Adipocyte (in vitro differentiated cells): ENCODE measurements at regions not wholly inside any gene's neighbourhood (a gene's known extent, or its start where the extent isn't known, plus 50 kb on each side); places are given as distances from the start of the nearest gene placed in this dataset.
A peak's percentile ranks its signal among the peaks of the same experiment; 100 is the strongest.

Source experiments
- DNase-seq: peaks from one replicate; pipeline ENCODE4 v3.0.0-alpha.2; 2015; ENCODE audit warnings: low read depth
- H3K27me3 ChIP-seq: replicated peaks from 2 replicates; pipeline ENCODE4 v1.7.0; 2013; ENCODE audit warnings: mild to moderate bottlenecking, low read length, moderate library complexity; ENCODE audit not compliant: control insufficient read depth, insufficient read depth
- H3K36me3 ChIP-seq: 2 replicates; pipeline ENCODE4 v1.7.0; 2013; ENCODE audit warnings: low read length, mild to moderate bottlenecking, moderate library complexity; ENCODE audit not compliant: control insufficient read depth, insufficient read depth, severe bottlenecking
- H3K4me1 ChIP-seq: 2 replicates; pipeline ENCODE4 v1.7.0; 2013; ENCODE audit warnings: mild to moderate bottlenecking, low read length, moderate library complexity; ENCODE audit not compliant: control insufficient read depth, insufficient read depth
- H3K4me3 ChIP-seq: 2 replicates; pipeline ENCODE4 v1.7.0; 2013; ENCODE audit warnings: mild to moderate bottlenecking, low read length, moderate library complexity
- H3K9ac ChIP-seq: 2 replicates; pipeline ENCODE4 v1.7.0; 2013; ENCODE audit warnings: mild to moderate bottlenecking, low read length, moderate library complexity
- H3K9me3 ChIP-seq: 2 replicates; pipeline ENCODE4 v1.7.0; 2013; ENCODE audit warnings: mild to moderate bottlenecking, low read length, moderate library complexity; ENCODE audit not compliant: control insufficient read depth

DNA sequence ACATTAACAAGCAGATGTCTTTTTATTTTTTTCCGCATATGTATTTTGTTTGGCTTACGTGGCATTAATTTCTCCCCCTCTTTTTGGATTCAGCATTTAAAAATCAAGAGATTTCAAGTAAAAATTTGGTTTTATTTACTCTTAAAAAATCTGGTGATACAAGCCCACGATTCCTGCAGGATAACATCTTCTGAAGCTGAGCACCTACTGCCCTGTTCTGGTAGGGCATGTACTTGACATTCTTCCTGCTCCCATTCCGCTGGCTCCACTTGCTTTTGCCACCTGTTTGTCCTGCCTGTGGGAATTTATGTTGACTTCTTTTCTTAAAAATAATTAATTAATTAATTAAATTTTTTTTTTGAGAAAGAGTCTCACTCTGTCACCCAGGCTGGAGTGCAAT is 105.2 kb upstream of the SLC25A13 start:
- no peaks in the 10 kb centered on the region for H3K4me1 ChIP-seq
- no peak for DNase-seq
- H3K9me3 ChIP-seq: no peaks in the 10 kb centered on the region
- H3K27me3 ChIP-seq: no peaks in the 10 kb centered on the region
- no peak overlapping the region for H3K4me3 ChIP-seq
- no peak overlapping the region for H3K9ac ChIP-seq
- no peaks in the 10 kb centered on the region for H3K36me3 ChIP-seq

DNA sequence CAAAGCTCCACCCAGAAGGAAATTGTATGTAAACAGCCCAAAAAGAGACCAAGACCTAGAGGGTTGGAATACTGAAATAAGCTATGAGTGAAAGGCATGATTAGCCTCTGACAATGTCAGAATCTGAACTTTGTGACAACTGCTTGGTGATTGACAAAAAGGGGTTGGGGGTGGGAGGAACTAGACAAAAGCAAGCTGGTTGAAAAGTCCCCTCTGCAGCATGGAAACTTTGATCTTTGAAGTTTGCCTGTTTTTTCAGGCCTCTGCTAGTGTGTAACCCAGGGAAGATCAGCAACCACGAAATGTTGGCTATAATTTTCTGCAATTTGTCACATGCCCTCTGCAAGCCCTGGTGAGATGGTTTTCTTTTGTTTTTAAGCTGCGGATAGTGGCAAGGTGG is 104.8 kb upstream of the SLC25A13 start:
- DNase-seq: no peak
- Histone ChIP-seq H3K36me3 (no peaks in the 10 kb centered on the region), H3K4me3 (no peak overlapping the region), H3K4me1 (no peaks in the 10 kb centered on the region), H3K9ac (no peak overlapping the region), H3K27me3 (no peaks in the 10 kb centered on the region), H3K9me3 (no peaks in the 10 kb centered on the region)

DNA sequence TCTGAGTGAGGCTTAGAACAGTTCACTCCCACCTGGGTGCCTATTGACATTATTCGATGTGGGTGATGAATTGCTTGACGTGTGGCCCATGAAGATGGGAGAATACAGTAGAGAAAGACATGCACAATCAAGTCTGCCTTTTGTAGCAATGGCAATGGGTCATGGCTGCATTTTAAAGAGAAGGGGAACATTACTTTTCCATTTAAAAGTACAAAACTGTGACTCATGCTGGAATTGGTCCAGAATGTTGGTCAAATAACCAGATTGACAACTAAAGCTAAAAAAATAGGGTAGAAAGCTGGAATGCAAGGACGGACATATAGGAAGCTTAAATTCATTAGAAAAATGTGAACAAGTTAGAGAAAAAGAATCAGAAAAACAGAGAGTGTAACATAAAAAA is 104.1 kb upstream of the SLC25A13 start:
- no peak overlapping the region for H3K9ac ChIP-seq
- H3K4me1 ChIP-seq: no peaks in the 10 kb centered on the region
- no peak overlapping the region for H3K4me3 ChIP-seq
- H3K36me3 ChIP-seq: no peaks in the 10 kb centered on the region
- H3K9me3 ChIP-seq: no peaks in the 10 kb centered on the region
- no peaks in the 10 kb centered on the region for H3K27me3 ChIP-seq
- DNase-seq: peak; percentile 25

DNA sequence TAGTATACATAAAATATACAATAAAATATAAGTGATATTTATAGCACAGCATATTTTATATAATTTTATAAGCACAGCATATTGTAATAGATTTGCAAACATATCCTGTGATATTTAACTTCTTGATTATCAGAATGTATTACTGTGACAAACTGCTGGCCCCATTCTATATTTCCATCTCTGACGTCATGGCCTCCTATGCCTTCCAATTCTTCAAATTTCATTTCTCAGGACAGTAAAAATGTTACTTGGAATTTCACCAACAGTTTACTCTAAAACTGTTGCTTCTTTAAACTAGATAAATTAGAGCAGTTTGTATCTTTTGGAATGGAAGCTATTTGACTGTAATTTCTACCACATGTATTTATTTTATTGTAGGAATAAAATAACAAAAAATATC is 102.5 kb upstream of the SLC25A13 start:
- H3K27me3 ChIP-seq: no peaks in the 10 kb centered on the region
- H3K4me3 ChIP-seq: no peak overlapping the region
- H3K9me3 ChIP-seq: no peaks in the 10 kb centered on the region
- no peak for DNase-seq
- H3K4me1 ChIP-seq: no peaks in the 10 kb centered on the region
- no peak overlapping the region for H3K9ac ChIP-seq
- no peaks in the 10 kb centered on the region for H3K36me3 ChIP-seq

DNA sequence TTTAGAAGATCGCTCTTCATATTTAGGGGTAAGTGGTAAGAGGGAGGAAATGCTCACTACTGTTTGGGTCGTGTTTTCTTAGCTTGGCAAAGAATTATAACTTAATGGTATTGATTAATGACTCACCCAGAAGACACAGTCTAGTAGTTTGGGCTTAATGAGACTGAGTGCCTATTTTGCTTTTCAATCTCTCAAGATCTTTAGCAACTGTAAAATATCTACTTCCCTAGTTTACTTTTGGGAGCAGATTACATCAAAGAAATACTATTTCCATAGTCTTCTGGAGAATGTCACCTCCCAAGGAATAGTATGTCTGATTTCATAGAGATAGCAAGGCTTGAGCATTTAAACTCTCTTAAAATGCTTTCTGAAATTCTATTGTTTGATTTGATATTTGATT is 100.5 kb upstream of the SLC25A13 start:
- DNase-seq: no peak
- Histone ChIP-seq H3K36me3 (no peaks in the 10 kb centered on the region), H3K4me1 (no peaks in the 10 kb centered on the region), H3K27me3 (no peaks in the 10 kb centered on the region), H3K9me3 (no peaks in the 10 kb centered on the region), H3K9ac (no peak overlapping the region), H3K4me3 (no peak overlapping the region)

- H3K27me3 ChIP-seq: no peaks in the 10 kb centered on the region
- no peaks in the 10 kb centered on the region for H3K36me3 ChIP-seq
- H3K9me3 ChIP-seq: no peaks in the 10 kb centered on the region
- DNase-seq: no peak
- H3K9ac ChIP-seq: no peak overlapping the region
- no peak overlapping the region for H3K4me3 ChIP-seq
- H3K4me1 ChIP-seq: peaks cover 6% of the 10 kb centered on the region
Measured at GRCh38 chr7:96418581-96418980, 96.7 kb upstream of the SLC25A13 start.

DNA sequence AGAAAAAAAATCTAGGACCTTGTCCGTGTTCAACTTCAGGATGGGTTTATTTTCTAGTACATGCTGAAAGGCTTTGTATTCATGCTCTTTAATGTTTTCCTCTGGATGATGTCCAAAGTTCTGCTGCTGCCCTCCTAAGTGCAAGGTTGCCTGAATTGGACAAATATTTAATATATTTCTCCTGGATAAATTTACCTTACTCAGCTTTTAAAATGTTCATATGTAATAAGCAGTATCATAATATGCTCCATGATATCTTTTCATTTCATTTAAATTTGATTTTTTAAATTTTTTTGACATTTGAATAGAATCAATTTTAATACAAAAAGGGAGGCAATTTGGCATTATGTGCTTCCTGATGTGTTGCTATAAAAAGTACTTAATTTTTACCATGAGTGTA is 95.9 kb upstream of the SLC25A13 start:
- H3K27me3 ChIP-seq: no peaks in the 10 kb centered on the region
- no peaks in the 10 kb centered on the region for H3K9me3 ChIP-seq
- no peak for DNase-seq
- peaks cover 6% of the 10 kb centered on the region for H3K4me1 ChIP-seq
- H3K36me3 ChIP-seq: no peaks in the 10 kb centered on the region
- H3K9ac ChIP-seq: no peak overlapping the region
- H3K4me3 ChIP-seq: no peak overlapping the region

GRCh38 chr7:96416599-96416998 is 94.7 kb upstream of the SLC25A13 start:
- DNase-seq: peak; percentile 10

DNA sequence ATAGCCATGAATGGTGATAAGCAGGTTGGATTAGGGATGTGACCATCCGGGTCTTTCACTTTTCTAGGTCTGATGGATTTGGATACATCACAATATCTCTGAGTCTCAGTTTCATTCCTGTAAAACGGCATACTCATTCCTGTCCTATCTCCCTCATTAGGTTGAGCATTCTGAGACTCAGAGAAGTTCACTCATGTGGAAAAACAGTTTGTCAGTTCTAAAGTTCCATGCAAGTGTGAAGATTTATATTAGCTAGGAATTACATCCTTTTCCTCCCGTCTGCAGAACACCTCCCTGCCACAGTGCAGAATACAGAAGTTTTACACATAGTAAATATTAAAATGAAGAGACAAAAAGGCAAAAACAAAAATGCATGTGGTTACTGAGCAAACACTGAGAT is 94.2 kb upstream of the SLC25A13 start:
- H3K4me3 ChIP-seq: no peak overlapping the region
- H3K4me1 ChIP-seq: peaks cover 6% of the 10 kb centered on the region
- no peaks in the 10 kb centered on the region for H3K36me3 ChIP-seq
- H3K27me3 ChIP-seq: no peaks in the 10 kb centered on the region
- H3K9me3 ChIP-seq: no peaks in the 10 kb centered on the region
- no peak for DNase-seq
- no peak overlapping the region for H3K9ac ChIP-seq

More at GRCh38 chr7:96416599-96416998, 94.7 kb upstream of the SLC25A13 start:
- H3K36me3 ChIP-seq: no peaks in the 10 kb centered on the region
- no peaks in the 10 kb centered on the region for H3K27me3 ChIP-seq
- no peaks in the 10 kb centered on the region for H3K9me3 ChIP-seq
- H3K9ac ChIP-seq: no peak overlapping the region
- H3K4me1 ChIP-seq: peaks cover 6% of the 10 kb centered on the region
- H3K4me3 ChIP-seq: no peak overlapping the region

GRCh38 chr7:96415293-96415940 is 93.5 kb upstream of the SLC25A13 start:
- Histone ChIP-seq H3K4me3 (no peak overlapping the region), H3K4me1 (peaks cover 6% of the 10 kb centered on the region), H3K9ac (no peak overlapping the region), H3K36me3 (no peaks in the 10 kb centered on the region), H3K9me3 (no peaks in the 10 kb centered on the region), H3K27me3 (no peaks in the 10 kb centered on the region)
- no peak for DNase-seq

DNA sequence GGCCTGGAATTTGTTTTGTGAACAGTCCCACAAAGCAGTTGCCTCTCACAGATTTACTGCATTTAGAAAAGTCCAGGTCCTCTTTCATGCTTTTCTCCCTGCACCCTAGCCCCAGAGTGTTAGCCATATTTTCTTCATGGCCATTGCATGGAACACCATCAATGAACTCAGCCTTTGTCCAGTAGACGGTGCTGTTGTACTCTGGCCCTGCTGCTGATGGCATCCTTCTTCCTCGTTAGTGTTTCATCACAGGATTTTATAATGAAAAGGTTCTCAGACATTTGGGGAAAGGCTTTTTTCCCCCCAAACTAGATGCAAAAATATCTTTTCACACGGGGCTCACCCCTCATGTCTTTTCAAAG is 93.0 kb upstream of the SLC25A13 start:
- Histone ChIP-seq H3K9ac (no peak overlapping the region), H3K9me3 (no peaks in the 10 kb centered on the region), H3K4me3 (no peak overlapping the region), H3K36me3 (no peaks in the 10 kb centered on the region), H3K4me1 (peaks cover 10% of the 10 kb centered on the region), H3K27me3 (no peaks in the 10 kb centered on the region)
- DNase-seq: peak; percentile 60

DNA sequence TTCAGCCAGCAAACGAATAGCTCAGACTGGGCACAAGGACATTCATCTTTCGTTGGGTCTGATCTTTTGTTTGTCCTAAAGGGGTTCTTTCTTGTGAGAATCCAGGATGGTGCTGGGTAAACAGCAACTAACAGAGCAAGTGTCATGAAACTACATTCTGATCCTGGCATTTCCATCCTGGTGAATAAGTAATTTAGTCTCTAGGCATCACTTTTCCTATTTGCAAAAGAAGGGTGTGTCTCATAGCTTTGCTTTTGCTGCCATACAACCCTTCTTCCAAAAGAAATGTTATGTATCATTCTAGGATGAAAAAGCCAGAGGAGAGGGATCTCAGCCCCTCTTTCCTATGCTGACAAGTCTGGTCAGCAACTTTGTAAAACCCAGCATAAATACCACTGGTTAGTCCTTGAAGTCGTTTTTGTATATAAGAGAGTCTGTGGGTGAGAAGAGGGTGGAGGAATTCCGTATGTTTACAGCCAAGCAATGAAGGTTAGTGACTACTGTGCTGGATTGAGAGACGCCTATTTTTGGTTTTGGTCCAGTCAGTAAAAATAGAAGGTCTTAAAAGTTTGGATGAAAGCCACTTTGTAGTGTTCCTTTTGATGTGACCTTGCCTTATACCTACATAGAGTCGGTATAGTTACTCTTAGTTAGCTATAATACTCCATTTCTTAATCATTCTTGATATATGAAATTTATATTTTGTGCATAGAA is 88.4 kb upstream of the SLC25A13 start:
- Histone ChIP-seq H3K9me3 (no peaks in the 10 kb centered on the region), H3K27me3 (no peaks in the 10 kb centered on the region), H3K4me3 (no peak overlapping the region), H3K4me1 (peaks cover 7% of the 10 kb centered on the region), H3K36me3 (no peaks in the 10 kb centered on the region), H3K9ac (no peak overlapping the region)
- no peak for DNase-seq
